HCT116 (cell line): ENCODE measurements at regions not wholly inside any gene's neighbourhood (a gene's known extent, or its start where the extent isn't known, plus 50 kb on each side); places are given as distances from the start of the nearest gene placed in this dataset.

ENCODE experiments used
- ATAC-seq: fragments of 200-7000 bp; cut with Tn5 transposase; 2 replicates; pipeline ENCODE4 v1.9.1; 2020; ENCODE audit warnings: mild to moderate bottlenecking, moderate library complexity
- BruUV-seq: library from RNA; stranded (reverse); fragments of 400-500 nt; replicated peaks from 2 replicates; lab custom pipeline; 2021; lab: Mats Ljungman, UMichigan
- CTCF ChIA-PET: fragments of 300-600 bp; sonication (Branson Sonifier 250); formaldehyde crosslinking; loops from one replicate; lab custom pipeline; 2021; ENCODE audit warnings: antibody characterized with exemption; lab: Charles Lee
- POLR2A ChIA-PET: fragments of 300-600, 350-600 bp; sonication (Branson Sonifier 250); formaldehyde crosslinking; loops from one replicate; lab custom pipeline; 2021; ENCODE audit warnings: antibody characterized with exemption; lab: Charles Lee
- RAD21 ChIA-PET, 2 experiments: fragments of 300-600 bp; sonication (Branson Sonifier 250); formaldehyde crosslinking; loops; one replicate each; lab custom pipeline; 2023; ENCODE audit warnings: low total read pairs in 2 of 2; ENCODE audit not compliant: uncharacterized antibody in 2 of 2, unreplicated experiment in 2 of 2, low non-redundant PET in 1 of 2; lab: Charles Lee
- DNase-seq: peaks from one replicate; pipeline ENCODE4 v3.0.0-alpha.2; 2010; ENCODE audit warnings: low read depth, low spot score
- H2AFZ ChIP-seq: fragments of 200-600 bp; shearing (Covaris generic), sonication (generic); 2 replicates; pipeline ENCODE4 v1.6.1; 2017; ENCODE audit warnings: low read depth, mixed run types, mixed read lengths, antibody characterized with exemption, low read length; ENCODE audit not compliant: poor library complexity, severe bottlenecking
- H3K27ac ChIP-seq: 2 replicates; pipeline ENCODE4 v1.5.1; 2012; ENCODE audit warnings: low read depth, low read length
- H3K27me3 ChIP-seq: fragments of 200-600 bp; sonication (generic); 2 replicates; pipeline ENCODE4 v1.6.1; 2016; ENCODE audit warnings: mixed run types, low read length, mixed read lengths; ENCODE audit not compliant: insufficient read depth
- H3K36me3 ChIP-seq, 2 experiments: fragments of 200-500 bp in 1 of 2; fragments of 200-600 bp in 1 of 2; sonication (Bioruptor generic) in 1 of 2; sonication (generic) in 1 of 2; 2 replicates each; pipeline versions ENCODE4 v1.5.1 to v1.6.1; 2014 to 2016; ENCODE audit warnings: low read length in 2 of 2, inconsistent platforms in 1 of 2, mixed read lengths in 1 of 2, mixed run types in 1 of 2; ENCODE audit not compliant: insufficient read depth in 2 of 2, control insufficient read depth in 1 of 2
- H3K4me1 ChIP-seq, 2 experiments: fragments of 200-600 bp in 1 of 2; sonication (generic) in 1 of 2; 2 replicates each; pipeline versions ENCODE4 v1.5.1 to v1.6.1; 2012 to 2017; ENCODE audit warnings: low read length in 2 of 2, inconsistent platforms in 1 of 2, mild to moderate bottlenecking in 1 of 2, mixed read lengths in 1 of 2, mixed run types in 1 of 2, moderate library complexity in 1 of 2; ENCODE audit not compliant: insufficient read depth in 2 of 2, control insufficient read depth in 1 of 2
- H3K4me2 ChIP-seq: fragments of 200-600 bp; sonication (generic); 2 replicates; pipeline ENCODE4 v1.6.1; 2017; ENCODE audit warnings: mixed run types, low read length, mixed read lengths
- H3K4me3 ChIP-seq, 2 experiments: fragments of 200-600 bp in 1 of 2; sonication (generic) in 1 of 2; replicated peaks in 1 of 2; 2 replicates each; pipeline ENCODE4 v1.5.1; 2011 to 2016; ENCODE audit warnings: low read length in 2 of 2, control low read depth in 1 of 2, low read depth in 1 of 2, mild to moderate bottlenecking in 1 of 2, mixed read lengths in 1 of 2, mixed run types in 1 of 2
- H3K79me2 ChIP-seq: fragments of 200-600 bp; sonication (generic); 2 replicates; pipeline ENCODE4 v1.6.1; 2017; ENCODE audit warnings: mild to moderate bottlenecking, mixed run types, low read length, moderate library complexity, mixed read lengths; ENCODE audit not compliant: insufficient read depth
- H3K9ac ChIP-seq: fragments of 200-600 bp; sonication (generic); 2 replicates; pipeline ENCODE4 v1.6.1; 2016; ENCODE audit warnings: low read length, mixed read lengths
- H3K9me2 ChIP-seq: fragments of 200-600 bp; sonication (generic), shearing (Covaris generic); 2 replicates; pipeline ENCODE4 v1.6.1; 2017; ENCODE audit warnings: mixed run types, mild to moderate bottlenecking, moderate library complexity; ENCODE audit not compliant: insufficient read depth
- H3K9me3 ChIP-seq, 2 experiments: fragments of 200-500 bp in 1 of 2; fragments of 200-600 bp in 1 of 2; sonication (Bioruptor generic) in 1 of 2; sonication (generic) in 1 of 2; 2 replicates each; pipeline ENCODE4 v1.6.1; 2014 to 2017; ENCODE audit warnings: low read length in 2 of 2, mixed read lengths in 2 of 2, inconsistent platforms in 1 of 2, low read depth in 1 of 2, mild to moderate bottlenecking in 1 of 2, mixed run types in 1 of 2, moderate library complexity in 1 of 2; ENCODE audit not compliant: control insufficient read depth in 1 of 2, insufficient read depth in 1 of 2
- H4K20me1 ChIP-seq: fragments of 200-600 bp; sonication (generic), shearing (Covaris generic); 2 replicates; pipeline ENCODE4 v1.6.1; 2017; ENCODE audit warnings: mixed run types, mild to moderate bottlenecking, moderate library complexity; ENCODE audit not compliant: insufficient read depth
- CEBPB ChIP-seq: IDR thresholded peaks from 2 replicates; pipeline ENCODE4 v1.6.1; 2012; ENCODE audit warnings: low read depth
- EGR1 ChIP-seq: IDR thresholded peaks from 2 replicates; pipeline ENCODE4 v1.6.1; 2012; ENCODE audit warnings: low read depth
- EZH2 ChIP-seq: fragments of 200-600 bp; sonication (generic); IDR thresholded peaks from 2 replicates; pipeline ENCODE4 v1.6.1; 2017; ENCODE audit warnings: antibody characterized with exemption, mixed run types
- EZH2phosphoT487 ChIP-seq: fragments of 200-600 bp; IDR thresholded peaks from 2 replicates; pipeline ENCODE4 v1.6.1; 2018; ENCODE audit warnings: antibody characterized with exemption, borderline replicate concordance
- FOSL1 ChIP-seq: IDR thresholded peaks from 2 replicates; pipeline ENCODE4 v1.6.1; 2012; ENCODE audit warnings: low read depth
- JUND ChIP-seq: IDR thresholded peaks from 2 replicates; pipeline ENCODE4 v1.6.1; 2012
- SP1 ChIP-seq: IDR thresholded peaks from 2 replicates; pipeline ENCODE4 v1.6.1; 2012; ENCODE audit warnings: low read depth
- SRF ChIP-seq: IDR thresholded peaks from 2 replicates; pipeline ENCODE4 v1.6.1; 2012; ENCODE audit warnings: low read depth
- TCF7L2 ChIP-seq: IDR thresholded peaks from 2 replicates; pipeline ENCODE4 v1.7.0; 2011; ENCODE audit warnings: borderline replicate concordance, inconsistent platforms; ENCODE audit not compliant: insufficient read depth, insufficient read length; ENCODE audit errors: extremely low read depth
- YY1 ChIP-seq: IDR thresholded peaks from 2 replicates; pipeline ENCODE4 v1.6.1; 2011; ENCODE audit warnings: low read length, low read depth, moderate library complexity, mild to moderate bottlenecking; ENCODE audit not compliant: insufficient replicate concordance; ENCODE audit errors: extremely low read depth
- ZNF274 ChIP-seq: fragments of 200-500 bp; sonication (Bioruptor generic); IDR thresholded peaks from 2 replicates; pipeline ENCODE4 v1.6.1; 2014; ENCODE audit warnings: mild to moderate bottlenecking, low read depth, low read length, inconsistent platforms
- intact Hi-C: fragments of 100-400 bp; cut with micrococcal nuclease; formaldehyde crosslinking; loops from 2 replicates; pipeline ENCODE4 v1.10.0; 2022
- TF ChIP-seq, protein P1 (sequence below): IDR thresholded peaks from 2 replicates; pipeline ENCODE4 v1.6.1; 2012; ENCODE audit warnings: low read depth

DNA sequence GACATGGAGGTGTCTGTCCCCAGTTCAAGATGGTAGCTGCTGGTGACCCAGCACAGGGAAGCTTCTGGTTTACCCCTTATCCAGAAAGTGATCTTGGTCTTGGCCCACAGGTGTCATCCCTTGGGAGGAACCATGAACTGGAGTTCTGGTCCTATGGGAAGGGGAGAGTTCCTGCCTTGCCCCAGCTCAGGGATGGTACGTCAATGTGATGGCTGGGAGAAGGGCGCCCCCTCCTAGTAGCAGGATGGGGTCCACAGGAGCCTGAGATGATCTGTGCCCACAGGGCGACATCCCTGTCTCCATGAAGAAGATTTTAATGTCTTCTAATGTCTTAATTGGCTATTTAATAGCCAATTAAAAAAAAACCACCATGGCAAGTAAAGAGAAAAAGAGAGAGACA is 249.8 kb downstream of the SIPA1L2 start:
- POLR2A ChIA-PET = no interaction called here

DNA sequence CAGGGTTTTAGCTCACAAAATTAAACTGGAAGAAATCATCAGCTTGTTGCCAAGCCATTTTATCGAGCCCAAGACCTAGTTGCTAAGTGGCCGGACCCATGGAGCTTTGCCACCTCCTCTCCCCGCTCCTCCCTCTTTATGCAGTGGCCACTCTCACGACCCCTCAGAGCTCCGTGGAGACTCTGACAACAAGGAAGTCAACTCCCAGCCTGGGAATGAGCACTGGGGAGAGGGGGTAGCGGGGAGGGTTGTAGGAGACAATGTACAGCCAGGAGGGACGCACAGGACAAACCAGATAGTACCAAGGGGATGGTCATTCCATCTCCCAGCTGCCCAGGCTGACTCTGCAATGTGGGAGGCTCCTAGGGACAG is 250.9 kb downstream of the SIPA1L2 start:
- ChIA-PET CTCF (no interaction called here), POLR2A (no interaction called here), RAD21 (no interaction called here)
- H3K4me2 ChIP-seq = no peak overlapping the region
- H4K20me1 ChIP-seq = no peaks in the 10 kb centered on the region
- no peak overlapping the region for H3K27ac ChIP-seq
- intact Hi-C loops = no loop called here
- no peak overlapping the region for H3K4me3 ChIP-seq
- H3K9me2 ChIP-seq = no peaks in the 10 kb centered on the region
- H3K9me3 ChIP-seq = no peaks in the 10 kb centered on the region
- H3K27me3 ChIP-seq = no peaks in the 10 kb centered on the region
- no TSS peak for BruUV-seq
- no peak overlapping the region for H3K9ac ChIP-seq
- H3K36me3 ChIP-seq = no peaks in the 10 kb centered on the region
- peaks cover 11 to 41% of the 10 kb centered on the region in 2 experiments for H3K4me1 ChIP-seq
- no peaks in the 10 kb centered on the region for H3K79me2 ChIP-seq
- no peak overlapping the region for H2AFZ ChIP-seq
- DNase-seq (no peak), ATAC-seq (no peak)
- TF ChIP-seq EZH2phosphoT487 = no peak
- no peak for TF ChIP-seq YY1
- TF ChIP-seq SRF = no peak
- TF ChIP-seq, protein P1, sequence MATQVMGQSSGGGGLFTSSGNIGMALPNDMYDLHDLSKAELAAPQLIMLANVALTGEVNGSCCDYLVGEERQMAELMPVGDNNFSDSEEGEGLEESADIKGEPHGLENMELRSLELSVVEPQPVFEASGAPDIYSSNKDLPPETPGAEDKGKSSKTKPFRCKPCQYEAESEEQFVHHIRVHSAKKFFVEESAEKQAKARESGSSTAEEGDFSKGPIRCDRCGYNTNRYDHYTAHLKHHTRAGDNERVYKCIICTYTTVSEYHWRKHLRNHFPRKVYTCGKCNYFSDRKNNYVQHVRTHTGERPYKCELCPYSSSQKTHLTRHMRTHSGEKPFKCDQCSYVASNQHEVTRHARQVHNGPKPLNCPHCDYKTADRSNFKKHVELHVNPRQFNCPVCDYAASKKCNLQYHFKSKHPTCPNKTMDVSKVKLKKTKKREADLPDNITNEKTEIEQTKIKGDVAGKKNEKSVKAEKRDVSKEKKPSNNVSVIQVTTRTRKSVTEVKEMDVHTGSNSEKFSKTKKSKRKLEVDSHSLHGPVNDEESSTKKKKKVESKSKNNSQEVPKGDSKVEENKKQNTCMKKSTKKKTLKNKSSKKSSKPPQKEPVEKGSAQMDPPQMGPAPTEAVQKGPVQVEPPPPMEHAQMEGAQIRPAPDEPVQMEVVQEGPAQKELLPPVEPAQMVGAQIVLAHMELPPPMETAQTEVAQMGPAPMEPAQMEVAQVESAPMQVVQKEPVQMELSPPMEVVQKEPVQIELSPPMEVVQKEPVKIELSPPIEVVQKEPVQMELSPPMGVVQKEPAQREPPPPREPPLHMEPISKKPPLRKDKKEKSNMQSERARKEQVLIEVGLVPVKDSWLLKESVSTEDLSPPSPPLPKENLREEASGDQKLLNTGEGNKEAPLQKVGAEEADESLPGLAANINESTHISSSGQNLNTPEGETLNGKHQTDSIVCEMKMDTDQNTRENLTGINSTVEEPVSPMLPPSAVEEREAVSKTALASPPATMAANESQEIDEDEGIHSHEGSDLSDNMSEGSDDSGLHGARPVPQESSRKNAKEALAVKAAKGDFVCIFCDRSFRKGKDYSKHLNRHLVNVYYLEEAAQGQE = no peak
- no peak for TF ChIP-seq EGR1
- TF ChIP-seq FOSL1 = no peak
- no peak for TF ChIP-seq EZH2

More for the DNA sequence above, 249.8 kb downstream of the SIPA1L2 start:
- CTCF ChIA-PET = no interaction called here
- Histone ChIP-seq H2AFZ (no peak overlapping the region), H3K79me2 (no peaks in the 10 kb centered on the region), H3K27me3 (no peaks in the 10 kb centered on the region), H4K20me1 (no peaks in the 10 kb centered on the region), H3K9ac (no peak overlapping the region), H3K9me2 (no peaks in the 10 kb centered on the region), H3K4me2 (no peak overlapping the region), H3K27ac (no peak overlapping the region), H3K9me3 (no peaks in the 10 kb centered on the region), H3K4me3 (no peak overlapping the region), H3K36me3 (no peaks in the 10 kb centered on the region), H3K4me1 (peaks cover 11 to 52% of the 10 kb centered on the region in 2 experiments)
- ATAC-seq (no peak), DNase-seq (no peak)
- RAD21 ChIA-PET = no interaction called here
- no TSS peak for BruUV-seq
- no peak for TF ChIP-seq ZNF274
- TF ChIP-seq SP1 = no peak
- TF ChIP-seq, protein P1 = no peak
- no peak for TF ChIP-seq TCF7L2
- no peak for TF ChIP-seq JUND
- TF ChIP-seq CEBPB = no peak
- intact Hi-C loops = no loop called here
